Heart left ventricle (tissue), 13 donors: ENCODE measurements at regions not wholly inside any gene's neighbourhood (a gene's known extent, or its start where the extent isn't known, plus 50 kb on each side); places are given as distances from the start of the nearest gene placed in this dataset.

Source experiments
- POLR2A ChIP-seq, 2 donors: fragments of 450-650 bp; IDR thresholded peaks; one replicate each; pipeline ENCODE4 v1.6.1; 2017; ENCODE audit warnings: antibody characterized with exemption in 2 of 2, mild to moderate bottlenecking in 2 of 2, moderate library complexity in 2 of 2
- TF ChIP-seq, protein P1 (sequence below), 12 donors: fragments of 200-600 bp; sonication (generic) in 4 of 12; IDR thresholded peaks; one replicate each; pipeline versions ENCODE4 v1.5.0 to v1.8.0; 2018 to 2022; ENCODE audit warnings: antibody characterized with exemption in 12 of 12, mild to moderate bottlenecking in 5 of 12
- donor health status: ischemic (EF 13 %, LVEDD 7.1; RV severe dilation, severe dysfunction).
- donor health status: DM: no; HTN: yes; CAD: no.
- donor health status: DM: no; HTN: no; CAD: no.
- donor health status: ischemic (EF 25% LVEDD 6.9; RV normal size, moderate dysfunction).
- donor health status: ischemic (EF 25% LVEDD 5.7; RV mildly dilated, moderate dysfunction).
- donor health status: ischemic (EF 35%, LVEDD 5.7; RV mildly dilated, moderate dysfunction).
- donor health status: nonischemic (EF 11% LVEDD 7.7; RV severe dilation, severe dysfunction).
- donor health status: DM: yes; HTN: yes; CAD: no.
- donor health status: PGD.
- donor health status: ischemic (EF 29% LVEDD 5.4; RV normal size, mild dysfunction).
- donor health status: nonischemic (EF 23%, LVEDD 6.1; RV moderate dilation, normal function).

DNA sequence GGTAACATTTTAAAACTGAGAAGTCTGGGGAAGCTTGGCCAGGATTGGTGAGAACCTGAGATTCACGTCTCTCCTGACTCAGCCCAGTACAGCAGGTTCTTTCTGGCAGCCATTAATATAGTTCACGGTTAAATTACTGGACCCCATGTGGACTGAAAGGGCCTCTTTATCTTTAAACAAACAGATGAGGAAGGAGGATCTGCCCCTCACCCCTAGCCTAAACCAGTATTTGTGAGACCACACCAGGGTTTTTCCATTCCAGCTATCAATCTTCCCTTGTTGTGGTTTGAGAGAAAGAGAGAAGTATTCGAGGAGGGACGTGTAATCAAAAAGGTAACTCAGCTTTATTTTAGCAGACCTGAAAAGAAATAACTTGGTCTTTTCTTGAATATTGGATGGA is 137.1 kb downstream of the PROX1 start:
- TF ChIP-seq POLR2A (IDR thresholded peaks at IDR 0.05), result no peak
- TF ChIP-seq, protein P1, sequence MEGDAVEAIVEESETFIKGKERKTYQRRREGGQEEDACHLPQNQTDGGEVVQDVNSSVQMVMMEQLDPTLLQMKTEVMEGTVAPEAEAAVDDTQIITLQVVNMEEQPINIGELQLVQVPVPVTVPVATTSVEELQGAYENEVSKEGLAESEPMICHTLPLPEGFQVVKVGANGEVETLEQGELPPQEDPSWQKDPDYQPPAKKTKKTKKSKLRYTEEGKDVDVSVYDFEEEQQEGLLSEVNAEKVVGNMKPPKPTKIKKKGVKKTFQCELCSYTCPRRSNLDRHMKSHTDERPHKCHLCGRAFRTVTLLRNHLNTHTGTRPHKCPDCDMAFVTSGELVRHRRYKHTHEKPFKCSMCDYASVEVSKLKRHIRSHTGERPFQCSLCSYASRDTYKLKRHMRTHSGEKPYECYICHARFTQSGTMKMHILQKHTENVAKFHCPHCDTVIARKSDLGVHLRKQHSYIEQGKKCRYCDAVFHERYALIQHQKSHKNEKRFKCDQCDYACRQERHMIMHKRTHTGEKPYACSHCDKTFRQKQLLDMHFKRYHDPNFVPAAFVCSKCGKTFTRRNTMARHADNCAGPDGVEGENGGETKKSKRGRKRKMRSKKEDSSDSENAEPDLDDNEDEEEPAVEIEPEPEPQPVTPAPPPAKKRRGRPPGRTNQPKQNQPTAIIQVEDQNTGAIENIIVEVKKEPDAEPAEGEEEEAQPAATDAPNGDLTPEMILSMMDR (IDR thresholded peaks at IDR 0.05), result no peak
